NCI-H2081 (cell line): ENCODE measurements at regions not wholly inside any gene's neighbourhood (a gene's known extent, or its start where the extent isn't known, plus 50 kb on each side); places are given as distances from the start of the nearest gene placed in this dataset.
"Not testable (repeated sequence)": the region's sequence is repeated elsewhere in the genome, so short reads cannot be mapped to it uniquely, and the experiment has no call there.

ENCODE experiments used
- DNase-seq, 2 experiments: peaks; one replicate each; lab custom pipeline; 2025; lab: John Stamatoyannopoulos, UW

DNA sequence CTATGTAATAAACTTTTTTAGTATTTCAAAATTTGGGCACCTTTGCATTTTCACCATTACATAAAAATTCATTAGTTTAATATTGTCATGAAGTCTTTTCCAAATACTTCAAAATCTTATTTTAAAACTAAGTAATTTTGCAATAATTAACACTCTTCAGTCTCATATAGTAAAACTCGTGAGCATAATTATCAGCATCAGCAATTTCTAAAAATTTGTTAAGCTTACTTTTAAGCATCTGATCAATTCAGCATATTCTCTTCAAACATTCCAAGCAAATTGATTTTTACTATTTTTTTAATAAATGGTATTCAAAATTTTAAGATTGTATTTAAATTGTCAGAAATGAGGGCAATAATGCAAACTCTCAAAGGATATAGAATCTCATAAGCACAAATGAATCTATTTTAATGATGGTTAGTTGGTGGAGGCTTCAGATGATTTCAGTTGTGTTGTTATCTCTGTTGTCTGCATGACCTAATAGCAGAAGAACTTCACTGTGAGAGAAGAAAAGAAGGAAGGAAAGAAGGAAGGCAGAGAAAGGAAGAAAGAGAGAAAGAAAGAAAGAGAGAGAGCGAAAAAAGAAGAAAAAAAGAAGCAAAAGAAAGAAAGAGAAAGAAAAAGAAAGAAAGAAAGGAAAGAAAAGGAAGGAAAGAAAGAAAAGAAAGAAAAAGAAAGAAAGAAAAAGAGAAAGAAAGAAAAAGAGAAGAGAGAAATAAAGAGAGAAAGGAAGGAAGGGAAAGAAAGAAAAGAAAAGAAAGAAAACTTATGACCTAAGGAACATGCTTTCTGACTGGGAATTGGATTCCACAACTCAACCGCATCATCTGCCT, 860.5 kb downstream of the NCAM2 start:
- no peak for DNase-seq

DNA sequence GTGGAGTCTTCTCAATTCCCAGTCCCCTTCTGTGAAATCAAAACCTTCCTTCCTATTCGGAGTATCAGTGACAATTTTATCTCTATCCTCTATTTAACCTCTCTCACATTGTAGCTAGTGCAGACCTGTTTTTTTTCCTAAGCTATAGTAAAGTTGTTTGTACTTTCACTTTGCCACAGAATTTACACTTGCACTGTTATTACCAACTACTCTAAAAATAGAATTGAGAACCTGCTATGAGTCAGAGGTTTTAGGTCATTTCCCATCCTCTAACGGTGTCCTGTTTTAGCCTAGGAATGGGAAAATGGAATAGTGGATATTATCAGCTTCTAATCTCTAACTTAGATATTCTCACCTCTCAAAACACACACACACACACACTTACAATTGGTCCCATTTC, 862.7 kb downstream of the NCAM2 start:
- DNase-seq: no peak

DNA sequence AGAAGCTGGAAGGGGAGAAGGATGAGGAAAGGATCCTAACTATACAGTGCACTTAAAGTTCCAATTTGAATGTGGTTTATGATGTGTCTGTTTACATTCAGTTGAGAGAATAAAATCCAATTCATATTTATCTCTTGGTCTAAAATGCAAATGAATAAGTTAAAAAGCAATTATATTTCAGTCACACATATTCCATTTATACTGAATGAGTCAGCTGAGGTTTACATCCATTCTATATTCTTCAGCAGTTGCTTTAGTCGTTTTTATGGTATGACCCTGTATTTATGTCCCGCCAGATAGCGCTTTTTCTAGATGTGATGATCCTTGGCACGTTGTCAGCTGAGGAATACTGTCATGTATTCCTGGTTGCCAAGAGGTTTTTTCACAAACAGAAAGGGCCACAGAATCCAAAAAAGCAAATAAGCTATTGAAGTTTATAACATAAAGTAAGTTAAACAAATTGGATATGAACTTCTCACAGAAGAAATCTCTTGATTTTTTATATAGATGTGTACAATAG, 866.2 kb downstream of the NCAM2 start:
- DNase-seq: no peak

DNA sequence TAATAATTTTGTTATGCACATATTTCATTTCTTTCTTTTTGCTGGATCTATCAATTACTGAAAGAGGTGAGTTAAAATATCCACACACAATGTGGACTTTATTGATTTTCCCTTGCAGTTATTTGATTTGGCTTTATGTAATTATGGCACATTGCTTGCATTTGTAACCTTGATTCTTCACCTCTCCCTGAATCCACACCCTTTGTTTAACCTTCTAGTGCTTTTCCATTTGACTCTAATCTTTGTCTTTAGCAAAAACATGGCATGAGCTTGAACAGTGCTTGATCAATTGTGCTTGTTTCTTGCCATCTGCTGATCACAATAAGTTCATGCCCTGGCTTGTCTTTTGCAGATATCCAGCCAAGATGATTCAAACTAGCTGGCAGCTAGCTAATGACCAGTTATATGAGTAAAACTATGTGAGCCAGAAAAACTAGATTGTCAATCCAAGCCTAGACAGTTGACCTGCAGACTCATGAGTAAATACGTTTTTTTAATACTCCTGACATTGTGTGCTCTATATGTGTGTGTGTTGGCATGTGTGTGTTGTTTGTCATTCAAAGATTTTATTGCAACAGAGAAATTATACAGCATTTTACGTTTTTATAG, 899.2 kb downstream of the NCAM2 start:
- DNase-seq: no peak

DNA sequence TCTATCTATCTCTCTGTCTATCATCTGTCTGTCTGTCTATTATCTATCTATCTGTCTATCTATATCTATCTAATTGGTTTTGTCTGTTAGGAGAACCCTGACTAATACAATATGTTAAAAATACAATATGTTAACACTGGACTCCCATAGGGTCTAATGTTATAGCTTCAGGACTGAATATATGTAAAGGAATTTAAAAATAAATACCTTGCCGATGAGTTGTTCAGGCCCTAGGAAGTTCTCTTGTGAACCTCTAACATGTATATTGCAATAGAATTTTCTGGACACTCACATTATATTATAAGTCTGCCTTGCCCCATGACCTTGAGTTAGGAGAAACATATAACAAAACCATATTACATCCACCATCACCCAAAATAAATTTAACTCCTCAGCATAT, 900.6 kb downstream of the NCAM2 start:
- no peak for DNase-seq

DNA sequence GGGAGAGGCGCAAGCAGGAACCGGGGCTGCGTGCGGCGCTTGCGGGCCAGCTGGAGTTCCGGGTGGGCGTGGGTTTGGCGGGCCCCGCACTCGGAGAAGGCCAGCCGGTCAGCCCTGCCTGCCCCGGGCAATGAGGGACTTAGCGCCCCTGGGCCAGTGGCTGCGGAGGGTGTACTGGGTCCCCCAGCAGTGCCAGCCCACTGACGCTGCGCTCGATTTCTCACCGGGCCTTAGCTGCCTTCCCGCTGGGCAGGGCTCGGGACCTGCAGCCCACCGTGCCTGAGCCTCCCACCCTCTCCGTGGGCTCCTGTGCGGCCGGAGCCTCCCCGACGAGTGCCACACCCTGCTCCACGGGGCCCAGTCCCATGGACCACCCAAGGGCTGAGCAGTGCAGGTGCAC, 904.2 kb downstream of the NCAM2 start:
- not testable (repeated sequence) for DNase-seq

DNA sequence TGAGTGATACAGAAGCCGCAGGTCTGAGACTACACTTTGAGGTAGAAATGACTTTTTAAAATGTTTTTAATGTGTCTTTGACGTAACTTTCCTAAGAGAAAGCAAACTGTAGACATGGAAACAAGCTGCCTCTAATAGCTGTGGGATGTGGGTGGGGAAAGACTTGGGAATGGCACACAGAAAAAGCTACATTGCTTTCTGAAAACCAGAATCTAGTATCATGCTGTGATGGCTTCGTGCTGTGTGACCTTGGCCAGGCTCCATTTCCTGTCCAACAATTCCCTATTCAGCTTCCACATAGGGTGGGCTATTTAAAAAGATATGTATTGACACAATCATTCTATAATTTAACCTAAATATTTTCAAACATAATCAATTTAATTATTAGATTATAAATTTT, 909.1 kb downstream of the NCAM2 start:
- no peak for DNase-seq

DNA sequence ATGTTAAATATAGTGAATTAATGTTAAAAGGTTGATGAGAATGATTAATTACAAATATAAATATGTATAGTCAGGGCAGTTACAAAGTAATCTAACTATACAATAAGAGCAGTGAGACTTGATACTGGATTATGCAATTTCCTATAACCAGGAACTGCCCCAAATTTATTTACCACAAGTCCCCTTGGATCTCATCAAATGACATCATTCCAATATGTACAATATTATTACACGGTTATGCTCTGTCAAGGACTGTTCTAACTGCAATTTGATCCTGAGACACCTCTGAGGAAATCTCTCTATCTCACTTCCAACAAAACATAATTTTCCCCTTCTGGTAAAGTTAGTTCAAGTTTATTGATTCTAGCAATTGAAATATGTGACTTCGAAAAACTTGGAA, 917.6 kb downstream of the NCAM2 start:
- DNase-seq: no peak

DNA sequence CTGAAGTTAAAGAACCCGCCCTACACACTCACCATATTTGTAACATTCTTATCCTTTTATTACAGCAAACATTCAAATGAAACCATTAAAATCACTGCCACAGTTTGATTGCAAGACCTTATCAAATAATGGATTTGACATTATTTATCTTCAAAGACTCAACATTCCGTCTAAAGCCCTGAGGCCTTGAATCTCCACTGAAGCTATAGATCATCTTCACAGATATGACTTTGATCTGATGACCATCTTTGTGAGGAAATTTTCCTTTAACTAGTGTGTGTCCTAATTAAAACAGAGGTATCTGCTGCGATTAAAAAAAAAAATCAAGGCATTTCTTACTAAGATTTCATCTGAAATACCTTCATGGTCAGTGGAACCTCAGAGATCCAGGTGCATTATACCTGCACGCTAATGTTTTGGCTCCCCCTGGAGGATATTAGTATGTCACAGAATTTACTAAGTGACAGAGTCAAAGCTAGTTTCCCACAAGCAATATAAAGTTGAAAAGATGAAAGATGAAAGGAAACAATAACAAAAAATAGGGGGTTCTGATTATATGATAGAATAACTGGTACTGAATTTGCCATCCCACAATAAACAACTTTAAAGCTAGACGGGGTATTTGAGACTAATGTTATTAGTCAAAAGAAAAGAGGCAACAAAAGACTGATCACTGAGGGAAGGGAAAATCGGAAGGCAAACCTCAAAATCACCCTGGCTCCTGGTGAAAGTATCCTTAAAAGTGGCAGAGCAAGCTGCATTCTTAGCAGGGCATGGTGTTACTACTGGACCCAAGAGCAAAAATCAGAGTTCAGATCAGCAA, 923.4 kb downstream of the NCAM2 start:
- peak; percentile 24 to 36 for DNase-seq

DNA sequence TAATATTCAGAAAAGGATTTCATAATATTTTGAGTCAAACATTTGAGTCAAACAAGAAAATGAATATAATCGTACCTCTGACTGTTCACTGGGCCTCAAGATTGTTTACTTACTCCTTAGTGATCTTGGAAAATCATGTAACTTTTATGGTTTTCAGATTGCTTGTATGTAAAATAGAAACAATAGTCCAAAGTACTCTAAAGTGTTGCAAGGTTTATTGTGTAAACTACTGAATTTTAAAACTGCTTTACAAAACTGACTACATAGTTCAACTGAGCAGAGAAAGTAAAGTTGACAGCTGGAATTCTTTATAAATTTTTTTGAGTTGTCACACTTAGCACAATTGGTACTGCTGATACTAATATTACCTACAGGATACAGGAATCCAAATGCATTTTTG, 931.0 kb downstream of the NCAM2 start:
- DNase-seq: no peak

DNA sequence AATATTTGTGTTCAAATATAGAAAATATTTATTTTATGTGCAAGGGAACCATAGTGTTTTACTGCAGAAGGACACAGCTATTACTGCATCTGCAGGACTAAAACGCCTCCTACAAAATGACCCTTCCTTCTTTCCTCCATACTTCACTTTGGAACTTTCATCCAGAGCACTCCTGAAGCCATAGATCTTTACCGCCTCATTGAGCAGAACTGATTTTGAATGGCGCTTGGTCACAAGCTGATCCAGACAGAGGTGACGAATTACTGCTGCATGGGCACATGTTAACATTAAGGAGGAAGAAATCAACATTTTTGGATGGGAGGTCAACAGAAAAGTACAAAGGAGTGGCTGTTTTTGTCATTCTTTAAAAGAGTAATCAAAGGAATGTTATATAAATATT, 931.6 kb downstream of the NCAM2 start:
- DNase-seq: no peak

DNA sequence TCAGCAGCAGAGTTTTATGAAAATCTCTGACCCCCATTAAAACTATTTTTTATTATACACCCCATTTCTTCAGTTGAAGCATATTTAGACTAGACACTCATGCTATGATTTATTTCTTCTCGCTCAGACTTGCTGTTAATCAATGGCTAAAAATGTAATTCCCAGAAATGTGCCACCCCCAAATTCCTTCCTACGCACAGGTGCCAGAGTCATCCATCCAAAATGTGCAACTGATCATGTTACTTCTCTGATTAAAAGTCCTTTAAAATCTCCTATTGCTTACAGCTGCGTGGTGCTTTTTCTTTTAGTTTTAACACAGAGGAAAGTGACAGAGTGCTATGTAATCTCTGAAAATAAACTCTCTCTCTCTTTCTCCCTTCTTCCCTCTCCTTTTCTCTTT, 954.4 kb downstream of the NCAM2 start:
- no peak for DNase-seq

DNA sequence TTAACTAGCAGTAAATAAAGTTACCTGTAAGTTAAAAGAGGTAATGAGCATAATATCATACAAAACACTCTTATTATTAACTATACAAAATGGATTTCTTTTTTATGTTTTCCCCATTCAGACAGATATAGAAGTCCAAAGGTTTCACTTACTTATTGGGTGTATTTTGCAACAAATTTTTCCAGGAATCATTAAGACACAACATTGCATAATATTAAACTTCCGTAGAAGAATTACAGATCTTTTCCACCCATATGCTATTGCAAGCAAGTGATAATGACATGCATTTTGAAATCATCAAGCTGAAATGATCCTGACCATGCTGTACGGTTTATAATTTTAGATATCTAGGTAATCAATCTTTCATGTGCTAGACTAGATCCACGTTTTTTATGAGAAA, 957.0 kb downstream of the NCAM2 start:
- no peak for DNase-seq

DNA sequence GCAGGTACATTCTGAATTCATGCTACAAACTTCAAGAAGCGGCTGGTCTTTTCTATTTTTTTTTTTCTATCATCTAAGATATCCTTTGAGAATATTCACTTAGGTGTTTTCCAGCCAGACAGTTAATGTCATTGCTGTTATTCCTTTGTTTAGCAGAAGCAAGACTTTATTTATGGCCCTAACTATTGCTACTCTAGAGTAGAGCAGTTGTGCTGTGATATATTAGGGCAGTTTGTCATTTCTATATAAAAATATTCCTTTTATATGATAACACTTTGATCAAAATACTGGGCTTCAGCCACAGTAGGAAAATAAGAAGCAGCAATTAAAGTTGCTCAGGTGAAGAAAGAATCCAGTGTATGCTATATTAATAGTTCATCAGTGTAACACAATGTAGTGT, 959.3 kb downstream of the NCAM2 start:
- no peak for DNase-seq

DNA sequence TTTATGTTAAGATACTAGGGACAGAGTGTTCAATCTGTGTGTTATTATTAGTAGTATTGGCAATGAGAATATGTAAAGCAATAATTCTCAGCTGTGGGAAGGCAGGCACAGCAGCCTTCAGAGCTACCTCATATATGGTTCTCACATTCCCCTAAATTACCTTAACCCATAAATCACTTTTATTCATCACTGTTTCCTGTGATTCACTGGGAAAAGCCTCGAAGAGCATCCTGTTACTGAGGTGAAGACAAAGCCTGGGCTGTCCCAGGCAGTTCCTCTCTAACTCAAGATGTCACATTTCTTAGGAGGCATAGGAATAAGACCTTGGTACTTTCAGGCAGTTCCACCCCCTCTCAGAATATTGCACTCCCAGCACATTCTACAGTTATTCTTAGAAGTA, 965.7 kb downstream of the NCAM2 start:
- DNase-seq: no peak

DNA sequence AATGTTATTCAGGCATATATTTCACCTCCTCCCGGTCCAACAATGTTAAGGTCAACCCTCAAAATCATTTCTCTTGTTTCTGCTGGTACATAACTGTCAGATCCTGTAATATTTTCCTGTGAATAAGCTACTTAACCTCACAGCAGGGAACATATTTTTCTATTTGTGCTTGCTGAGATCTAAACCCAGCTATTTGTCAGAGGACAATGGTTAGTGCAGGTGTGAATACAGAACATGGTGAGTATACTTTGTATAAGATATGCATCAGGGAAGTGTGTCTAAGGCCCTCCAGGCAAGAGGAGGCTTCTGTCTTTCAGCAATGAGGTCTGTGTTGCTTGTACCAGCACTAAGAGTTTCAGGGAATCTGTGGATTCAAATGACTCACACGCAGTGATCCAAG, 970.6 kb downstream of the NCAM2 start:
- peak; percentile 55 to 93 for DNase-seq

DNA sequence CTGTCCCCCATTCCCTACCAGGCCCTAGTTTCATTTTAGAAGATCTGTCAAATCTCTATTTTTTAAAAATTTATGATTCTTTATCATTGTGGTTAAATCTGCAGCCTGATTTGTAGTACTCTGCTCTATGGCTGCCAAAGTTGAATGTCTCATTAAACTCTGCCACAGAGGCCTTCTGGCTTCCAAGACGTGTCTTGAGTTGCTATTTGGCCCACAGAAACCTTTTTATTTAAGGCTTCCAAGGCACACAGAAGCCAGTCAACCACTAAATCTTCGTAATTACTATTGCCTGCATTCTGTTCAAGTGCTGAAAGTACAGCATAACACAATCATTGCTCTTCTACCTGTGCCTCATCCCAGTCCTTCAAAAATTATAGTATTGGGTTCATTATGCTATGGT, 971.0 kb downstream of the NCAM2 start:
- DNase-seq: peak; percentile 48 to 64

DNA sequence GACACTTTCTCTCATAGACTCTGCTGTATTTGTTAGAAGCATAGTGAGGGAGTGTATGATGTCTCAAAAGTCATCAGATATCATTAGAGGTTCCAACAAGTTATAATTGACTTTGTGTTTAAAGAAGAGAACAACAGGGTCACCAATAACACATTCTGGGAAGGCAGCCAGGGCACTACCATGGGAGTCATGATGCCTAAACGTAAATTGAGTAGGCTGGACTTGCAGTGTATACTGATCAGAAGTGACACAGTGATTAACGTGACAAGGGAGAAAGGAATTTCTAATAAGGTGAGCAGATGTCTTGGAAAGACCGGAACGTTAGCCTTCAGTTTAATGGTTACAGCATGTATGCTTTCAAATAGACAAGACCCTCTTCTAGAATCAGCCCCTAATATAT, 973.2 kb downstream of the NCAM2 start:
- peak; percentile 27 to 79 for DNase-seq

DNA sequence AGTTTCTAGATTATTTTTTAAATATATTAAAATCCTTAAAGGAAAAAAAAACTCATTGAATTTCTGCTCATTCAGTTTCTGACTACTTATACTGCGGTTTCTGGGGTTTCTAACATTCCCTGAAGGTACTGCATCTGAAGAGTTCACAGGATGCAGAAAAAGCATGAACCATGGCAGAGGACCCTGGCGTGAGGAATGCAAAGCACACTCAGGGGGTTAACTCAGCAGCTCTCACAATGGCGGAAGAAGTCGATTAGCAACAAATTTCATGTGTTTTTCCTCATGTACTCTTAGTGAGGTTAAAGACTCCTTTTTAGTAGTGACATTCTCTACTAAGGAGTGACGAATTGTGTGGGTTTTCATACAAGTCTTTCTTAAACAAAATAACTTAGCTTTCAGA, 975.6 kb downstream of the NCAM2 start:
- no peak for DNase-seq

DNA sequence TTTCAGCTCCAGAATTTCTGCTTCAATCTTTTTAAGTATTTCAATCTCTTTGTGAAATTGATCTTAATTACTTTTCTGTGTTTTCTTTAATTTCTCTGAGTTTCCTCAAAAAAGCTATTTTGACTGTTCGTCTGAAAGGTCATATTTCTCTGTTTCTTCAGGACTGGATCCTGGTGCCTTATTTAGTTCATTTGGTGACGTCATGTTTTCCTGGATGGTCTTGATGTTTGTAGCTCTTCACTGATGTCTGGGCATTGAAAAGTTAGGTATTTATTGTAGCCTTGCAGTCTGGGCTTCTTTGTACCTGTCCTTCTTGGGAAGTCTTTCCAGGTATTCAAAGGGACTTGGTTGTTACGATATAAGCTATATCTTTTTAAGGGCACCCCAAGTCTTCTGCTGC, 998.7 kb downstream of the NCAM2 start:
- no peak for DNase-seq

DNA sequence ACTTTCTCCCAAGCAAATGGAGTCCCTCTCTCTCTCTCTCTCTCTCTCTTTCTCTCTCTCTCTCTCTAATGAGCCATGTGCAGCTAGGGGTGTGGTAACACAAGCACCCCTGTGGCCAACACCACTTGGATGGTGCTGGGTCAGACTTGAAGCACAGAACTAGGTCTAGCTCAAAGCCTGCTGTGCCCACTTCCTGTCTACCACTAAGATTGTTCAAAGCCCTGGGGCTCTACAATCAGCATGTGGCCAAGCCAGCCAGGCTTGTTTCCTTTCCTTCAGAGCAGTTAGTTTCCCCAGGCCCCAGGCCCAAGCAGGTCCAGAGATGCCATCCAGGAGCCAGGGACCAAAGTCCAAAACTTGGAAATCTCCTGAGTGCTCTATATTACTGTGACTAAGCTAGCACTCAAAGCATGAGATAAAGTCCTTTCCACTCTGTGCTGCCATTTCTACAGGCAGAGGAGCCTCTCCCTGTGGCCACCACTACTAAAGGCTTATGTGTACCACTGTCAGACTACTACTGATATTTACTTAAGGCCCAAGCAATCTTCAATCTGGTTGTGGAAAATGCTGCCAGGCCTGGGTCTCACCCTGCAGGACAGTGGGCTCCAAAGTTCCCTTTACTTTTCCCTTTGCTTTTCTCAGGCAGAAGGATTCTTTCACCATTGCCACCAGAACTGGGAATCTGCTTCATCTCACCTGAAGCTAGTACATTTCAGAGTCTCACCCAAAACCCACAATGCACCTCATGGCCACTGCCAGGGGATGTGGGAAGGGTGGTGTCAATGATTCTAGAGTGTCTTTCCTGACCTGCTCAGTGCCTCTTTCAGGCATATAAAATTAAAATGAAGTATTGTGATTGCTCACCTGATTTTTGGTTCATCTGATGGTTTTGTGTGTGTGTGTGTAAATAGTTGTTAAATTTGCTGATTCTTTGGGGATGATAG, 999.5 kb downstream of the NCAM2 start:
- DNase-seq: peak in 1 of 2 experiments; percentile 3

DNA sequence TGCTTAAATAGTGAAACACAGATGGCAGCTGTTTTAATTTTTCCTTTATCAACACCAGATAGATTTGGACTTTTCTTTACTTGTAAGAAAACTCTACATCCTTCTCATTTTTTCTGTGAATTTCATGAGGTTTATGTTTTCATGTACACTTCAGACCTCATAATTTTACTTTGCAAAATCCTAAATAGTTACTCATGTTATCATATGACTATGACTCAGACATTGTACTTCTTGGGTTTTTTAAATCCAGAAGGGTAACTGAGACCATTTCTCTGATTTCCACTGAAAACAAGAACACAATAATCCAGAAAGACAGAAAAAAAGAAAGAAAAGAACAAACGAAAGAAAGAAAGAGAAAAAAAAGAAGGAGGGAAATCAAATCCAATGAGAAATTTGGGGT, 1021.6 kb downstream of the NCAM2 start:
- no peak for DNase-seq
